ENCODE measurements at regions not wholly inside any gene's neighbourhood (a gene's known extent, or its start where the extent isn't known, plus 50 kb on each side); places are given as distances from the start of the nearest gene placed in this dataset.

DNA sequence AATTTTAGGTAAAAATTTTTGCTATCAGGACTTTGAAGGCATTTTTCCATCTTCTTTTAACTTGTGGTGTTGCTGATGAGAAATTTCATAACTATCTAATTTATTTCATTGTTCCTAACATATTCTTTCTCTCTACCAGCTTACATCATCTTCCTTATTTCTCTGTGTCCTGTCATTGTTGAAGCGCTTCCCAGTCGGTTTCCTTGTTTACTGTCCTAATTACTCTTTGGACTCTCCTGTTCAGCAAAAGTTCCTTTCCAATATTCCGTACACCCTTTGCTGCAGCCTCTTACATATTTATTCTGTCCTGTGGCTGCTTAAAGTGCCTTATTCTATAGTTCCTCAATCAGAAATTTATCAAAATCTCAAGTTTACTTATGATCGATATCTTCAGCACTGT lies 609.0 kb upstream of the FZD8 start:
- H2AK5ac ChIP-seq (ENCODE audit: low read depth, low read length): no peak overlapping the region
- no peak for TF ChIP-seq RFX5 (IDR thresholded peaks at IDR 0.05; ENCODE audit: low read depth, low read length)
- no peak for TF ChIP-seq RCOR1 (IDR thresholded peaks at IDR 0.05; ENCODE audit: insufficient replicate concordance, low read length)
- no peak for TF ChIP-seq MXI1 (IDR thresholded peaks at IDR 0.05; ENCODE audit: borderline replicate concordance, low read depth, low read length)
- TF ChIP-seq NFE2L2 (IDR thresholded peaks at IDR 0.05; ENCODE audit: low read depth, low read length): no peak
- no peak for TF ChIP-seq RAD21 (IDR thresholded peaks at IDR 0.05; ENCODE audit: low read length)
- TF ChIP-seq MAZ (IDR thresholded peaks at IDR 0.05; ENCODE audit: borderline replicate concordance, low read depth, low read length): no peak
- TF ChIP-seq, protein P1, sequence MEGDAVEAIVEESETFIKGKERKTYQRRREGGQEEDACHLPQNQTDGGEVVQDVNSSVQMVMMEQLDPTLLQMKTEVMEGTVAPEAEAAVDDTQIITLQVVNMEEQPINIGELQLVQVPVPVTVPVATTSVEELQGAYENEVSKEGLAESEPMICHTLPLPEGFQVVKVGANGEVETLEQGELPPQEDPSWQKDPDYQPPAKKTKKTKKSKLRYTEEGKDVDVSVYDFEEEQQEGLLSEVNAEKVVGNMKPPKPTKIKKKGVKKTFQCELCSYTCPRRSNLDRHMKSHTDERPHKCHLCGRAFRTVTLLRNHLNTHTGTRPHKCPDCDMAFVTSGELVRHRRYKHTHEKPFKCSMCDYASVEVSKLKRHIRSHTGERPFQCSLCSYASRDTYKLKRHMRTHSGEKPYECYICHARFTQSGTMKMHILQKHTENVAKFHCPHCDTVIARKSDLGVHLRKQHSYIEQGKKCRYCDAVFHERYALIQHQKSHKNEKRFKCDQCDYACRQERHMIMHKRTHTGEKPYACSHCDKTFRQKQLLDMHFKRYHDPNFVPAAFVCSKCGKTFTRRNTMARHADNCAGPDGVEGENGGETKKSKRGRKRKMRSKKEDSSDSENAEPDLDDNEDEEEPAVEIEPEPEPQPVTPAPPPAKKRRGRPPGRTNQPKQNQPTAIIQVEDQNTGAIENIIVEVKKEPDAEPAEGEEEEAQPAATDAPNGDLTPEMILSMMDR (conservative IDR thresholded peaks at IDR 0.05; ENCODE audit: low read depth, low read length): no peak
- TF ChIP-seq, protein P2, sequence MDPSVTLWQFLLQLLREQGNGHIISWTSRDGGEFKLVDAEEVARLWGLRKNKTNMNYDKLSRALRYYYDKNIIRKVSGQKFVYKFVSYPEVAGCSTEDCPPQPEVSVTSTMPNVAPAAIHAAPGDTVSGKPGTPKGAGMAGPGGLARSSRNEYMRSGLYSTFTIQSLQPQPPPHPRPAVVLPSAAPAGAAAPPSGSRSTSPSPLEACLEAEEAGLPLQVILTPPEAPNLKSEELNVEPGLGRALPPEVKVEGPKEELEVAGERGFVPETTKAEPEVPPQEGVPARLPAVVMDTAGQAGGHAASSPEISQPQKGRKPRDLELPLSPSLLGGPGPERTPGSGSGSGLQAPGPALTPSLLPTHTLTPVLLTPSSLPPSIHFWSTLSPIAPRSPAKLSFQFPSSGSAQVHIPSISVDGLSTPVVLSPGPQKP (IDR thresholded peaks at IDR 0.05; ENCODE audit: borderline replicate concordance, low read depth, low read length): no peak
- TF ChIP-seq FOS (IDR thresholded peaks at IDR 0.05; ENCODE audit: low read depth, low read length): no peak
- TF ChIP-seq MAFK (IDR thresholded peaks at IDR 0.05; ENCODE audit: low read depth, low read length): no peak
- H2BK120ac ChIP-seq (ENCODE audit: low read depth, low read length): no peak overlapping the region
- H2AFZ ChIP-seq (replicated peaks; ENCODE audit: low read length, poor library complexity): no peak overlapping the region
- no peak overlapping the region for H3K14ac ChIP-seq (replicated peaks; ENCODE audit: low read depth, low read length)
- no peak overlapping the region for H3K9ac ChIP-seq (ENCODE audit: low read depth, low read length)
- DNase-seq: no peak
- WGBS, 2 experiments (ENCODE audit: extremely low coverage in 2 of 2, insufficient read length in 1 of 2): 100% methylated on average over 1 of the region's 4 CpGs; no CpG with 5 or more reads in 1 of the 2 experiments
- CTCF ChIA-PET: no interaction called here
- H4K20me1 ChIP-seq (ENCODE audit: insufficient read depth, low read length): no peaks in the 10 kb centered on the region
- no peak overlapping the region for H2BK5ac ChIP-seq (ENCODE audit: low read depth, low read length, poor library complexity, severe bottlenecking)
- intact Hi-C loops (cut with micrococcal nuclease): no loop called here
- no peak overlapping the region for H3K18ac ChIP-seq (ENCODE audit: low read depth, low read length)
- no peaks in the 10 kb centered on the region for H3K9me1 ChIP-seq (ENCODE audit: insufficient read depth, low read length)
- ATAC-seq (ENCODE audit: low read depth): no peak
- H3K56ac ChIP-seq (ENCODE audit: extremely low read depth, insufficient read depth, low read length): no peak overlapping the region
- no peaks in the 10 kb centered on the region for H3K79me1 ChIP-seq (ENCODE audit: low read depth in 1 of 2, low read length in 2 of 2)
- no peak overlapping the region for H3K27ac ChIP-seq (ENCODE audit: insufficient read depth, low read length)
- no peak overlapping the region for H2BK20ac ChIP-seq (ENCODE audit: low read depth, low read length)
- no peak overlapping the region for H4K8ac ChIP-seq (ENCODE audit: low read depth in 2 of 2, low read length in 2 of 2)
- H3K27me3 ChIP-seq (ENCODE audit: control insufficient read depth, insufficient read depth, low read length): no peaks in the 10 kb centered on the region
- H3K36me3 ChIP-seq (ENCODE audit: control insufficient read depth, insufficient read depth, low read length): no peaks in the 10 kb centered on the region
- dilution Hi-C loops (cut with HindIII; ENCODE audit: low sequenced_read_pairs, unreplicated experiment): no loop called here
- no peak overlapping the region for H3K23ac ChIP-seq (ENCODE audit: low read depth, low read length)
- no peak overlapping the region for H4K91ac ChIP-seq (ENCODE audit: insufficient read depth, low read depth, low read length)
- no peak overlapping the region for H2BK15ac ChIP-seq (ENCODE audit: low read depth, low read length)
- H2AK9ac ChIP-seq (replicated peaks; ENCODE audit: low read depth, low read length, poor library complexity): no peak overlapping the region
- H3K9me3 ChIP-seq (ENCODE audit: control insufficient read depth, insufficient read depth, low read length): no peaks in the 10 kb centered on the region
- in situ Hi-C loops (cut with MboI; ENCODE audit: low sequenced_read_pairs): no loop called here
- no peak overlapping the region for H3K4ac ChIP-seq (ENCODE audit: low read depth, low read length)
- no peak overlapping the region for H3K4me2 ChIP-seq (ENCODE audit: low read depth, low read length)
- POLR2A ChIA-PET (ENCODE audit: unreplicated experiment): no interaction called here
- H3K4me1 ChIP-seq (ENCODE audit: control insufficient read depth, insufficient read depth, low read length): peaks cover 2% of the 10 kb centered on the region
- BruUV-seq (replicated peaks): no TSS peak
- no peak overlapping the region for H4K5ac ChIP-seq (ENCODE audit: low read depth, low read length)
- no peak overlapping the region for H3K4me3 ChIP-seq (ENCODE audit: insufficient read depth, low read depth, low read length)

Data from IMR-90 (cell line).